ENCODE measurements at regions not wholly inside any gene's neighbourhood (a gene's known extent, or its start where the extent isn't known, plus 50 kb on each side); places are given as distances from the start of the nearest gene placed in this dataset.

DNA sequence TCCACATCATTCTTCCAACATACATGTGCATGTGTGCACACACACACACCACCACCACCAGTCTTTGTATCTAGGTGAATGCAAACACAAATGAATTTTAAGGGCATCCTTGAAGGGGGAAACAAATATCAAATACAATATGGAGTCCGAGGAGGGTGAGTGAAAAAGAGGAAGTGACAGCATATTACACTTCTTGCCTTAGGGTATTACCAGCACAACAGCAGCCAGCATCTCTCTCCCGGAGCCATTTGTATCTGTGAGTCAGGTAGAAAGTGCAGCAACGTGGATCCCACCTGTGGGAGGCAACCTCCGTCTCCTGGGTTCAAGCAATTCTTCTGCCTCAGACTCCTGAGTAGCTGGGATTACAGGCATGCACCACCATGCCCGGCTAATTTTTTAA is 483.2 kb downstream of the SMARCA1 start:
- TF ChIP-seq CTCF (conservative IDR thresholded peaks at IDR 0.05 in 1 of 2, IDR thresholded peaks at IDR 0.05 in 1 of 2; ENCODE audit: extremely low read depth in 1 of 2, insufficient read depth in 1 of 2, low read depth in 1 of 2, low read length in 2 of 2) (no peak), EZH2 (IDR thresholded peaks at IDR 0.05; ENCODE audit: borderline replicate concordance, low read length) (no peak)
